ENCODE measurements at regions not wholly inside any gene's neighbourhood (a gene's known extent, or its start where the extent isn't known, plus 50 kb on each side); places are given as distances from the start of the nearest gene placed in this dataset.
A peak's percentile ranks its signal among the peaks of the same experiment; 100 is the strongest.
"Not testable (repeated sequence)": the region's sequence is repeated elsewhere in the genome, so short reads cannot be mapped to it uniquely, and the experiment has no call there.

GRCh38 chr12:90794212-90794611 is 160.8 kb downstream of the CCER1 start:
- H3K4me3 ChIP-seq (ENCODE audit: low read depth, low read length): no peak overlapping the region
- no peak for TF ChIP-seq CTCF (IDR thresholded peaks at IDR 0.05; ENCODE audit: insufficient read depth, low read depth, low read length)
- peak; percentile 20 for DNase-seq (ENCODE audit: low read depth)

- H3K4me3 ChIP-seq (ENCODE audit: low read depth, low read length); DNase-seq (ENCODE audit: low read depth): not testable (repeated sequence)
Measured at GRCh38 chr12:90792718-90793117, 162.3 kb downstream of the CCER1 start.

GRCh38 chr12:90791445-90791844 is 163.5 kb downstream of the CCER1 start:
- H3K4me3 ChIP-seq (ENCODE audit: low read depth, low read length): no peak overlapping the region
- no peak for DNase-seq (ENCODE audit: low read depth)
- no peak for TF ChIP-seq CTCF (IDR thresholded peaks at IDR 0.05; ENCODE audit: insufficient read depth, low read depth, low read length)

GRCh38 chr12:90790747-90791146 is 164.2 kb downstream of the CCER1 start:
- no peak for DNase-seq (ENCODE audit: low read depth)
- no peak for TF ChIP-seq CTCF (IDR thresholded peaks at IDR 0.05; ENCODE audit: insufficient read depth, low read depth, low read length)
- H3K4me3 ChIP-seq (ENCODE audit: low read depth, low read length): no peak overlapping the region

GRCh38 chr12:90773491-90773890 is 181.5 kb downstream of the CCER1 start:
- no peak overlapping the region for H3K4me3 ChIP-seq (ENCODE audit: low read depth, low read length)
- TF ChIP-seq CTCF (IDR thresholded peaks at IDR 0.05; ENCODE audit: insufficient read depth, low read depth, low read length): no peak
- no peak for DNase-seq (ENCODE audit: low read depth)

- no peak for DNase-seq (ENCODE audit: low read depth)
- no peak overlapping the region for H3K4me3 ChIP-seq (ENCODE audit: low read depth, low read length)
- TF ChIP-seq CTCF (IDR thresholded peaks at IDR 0.05; ENCODE audit: insufficient read depth, low read depth, low read length): no peak
Measured at GRCh38 chr12:90770861-90771260, 184.1 kb downstream of the CCER1 start.

- DNase-seq (ENCODE audit: low read depth): no peak
- no peak for TF ChIP-seq CTCF (IDR thresholded peaks at IDR 0.05; ENCODE audit: insufficient read depth, low read depth, low read length)
- H3K4me3 ChIP-seq (ENCODE audit: low read depth, low read length): no peak overlapping the region
Measured at GRCh38 chr12:90757957-90758356, 197.0 kb downstream of the CCER1 start.
